Nephron (organoid): ENCODE measurements at regions not wholly inside any gene's neighbourhood (a gene's known extent, or its start where the extent isn't known, plus 50 kb on each side); places are given as distances from the start of the nearest gene placed in this dataset.
A peak's percentile ranks its signal among the peaks of the same experiment; 100 is the strongest.

Experiments
- H3K27ac Mint-ChIP-seq, 3 experiments: 2 replicates each; pipeline ENCODE4 v1.8.0; 2020; ENCODE audit warnings: mixed read lengths in 3 of 3, mild to moderate bottlenecking in 2 of 3, moderate library complexity in 1 of 3
- H3K27me3 Mint-ChIP-seq: 2 replicates; pipeline ENCODE4 v1.8.0; 2021; ENCODE audit warnings: low read depth, mild to moderate bottlenecking, moderate library complexity, mixed read lengths
- H3K36me3 Mint-ChIP-seq: 2 replicates; pipeline ENCODE4 v1.8.0; 2020; ENCODE audit warnings: low read depth, mixed read lengths
- H3K4me1 Mint-ChIP-seq: 2 replicates; pipeline ENCODE4 v1.8.0; 2020; ENCODE audit warnings: mixed read lengths
- H3K4me3 Mint-ChIP-seq, 3 experiments: 2 replicates each; pipeline ENCODE4 v1.8.0; 2020; ENCODE audit warnings: mild to moderate bottlenecking in 3 of 3, mixed read lengths in 3 of 3, moderate library complexity in 2 of 3
- H3K9me3 Mint-ChIP-seq: 2 replicates; pipeline ENCODE4 v1.8.0; 2020; ENCODE audit warnings: mixed read lengths
- CTCF ChIP-seq, 3 experiments: fragments of 200-600 bp; sonication (generic); IDR thresholded peaks; one replicate each; pipeline ENCODE4 v1.5.0; 2021; ENCODE audit warnings: antibody characterized with exemption in 3 of 3; ENCODE audit not compliant: unreplicated experiment in 3 of 3

DNA sequence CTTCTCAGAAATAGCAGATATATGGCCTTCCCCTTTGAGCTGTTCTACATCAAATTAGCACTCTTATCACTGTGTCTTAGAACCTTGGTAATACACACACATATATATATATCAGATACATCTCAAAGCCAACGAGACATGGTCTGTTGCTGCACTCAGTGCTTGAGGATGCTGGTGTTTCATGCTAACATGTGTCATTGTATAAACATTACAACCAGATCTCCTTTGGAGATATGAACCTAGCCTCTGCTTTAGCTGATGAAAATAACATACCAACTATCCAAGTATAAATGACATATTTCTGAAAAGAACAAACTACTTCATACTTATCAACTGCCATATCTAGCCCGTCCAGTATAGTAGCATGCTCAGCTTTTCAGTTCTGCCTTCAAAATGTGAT lies 226.7 kb upstream of the HNRNPA3 start:
- peaks cover 5% of the 10 kb centered on the region for H3K27me3 Mint-ChIP-seq
- H3K27ac Mint-ChIP-seq, result peak overlapping the region in 2 of 3 experiments; percentile 6 to 18
- H3K4me1 Mint-ChIP-seq, result peaks cover 14% of the 10 kb centered on the region
- H3K36me3 Mint-ChIP-seq, result no peaks in the 10 kb centered on the region
- H3K4me3 Mint-ChIP-seq, result no peak overlapping the region
- no peak for TF ChIP-seq CTCF (IDR thresholded peaks at IDR 0.05; ENCODE audit: unreplicated experiment in 3 of 3)
- no peaks in the 10 kb centered on the region for H3K9me3 Mint-ChIP-seq

DNA sequence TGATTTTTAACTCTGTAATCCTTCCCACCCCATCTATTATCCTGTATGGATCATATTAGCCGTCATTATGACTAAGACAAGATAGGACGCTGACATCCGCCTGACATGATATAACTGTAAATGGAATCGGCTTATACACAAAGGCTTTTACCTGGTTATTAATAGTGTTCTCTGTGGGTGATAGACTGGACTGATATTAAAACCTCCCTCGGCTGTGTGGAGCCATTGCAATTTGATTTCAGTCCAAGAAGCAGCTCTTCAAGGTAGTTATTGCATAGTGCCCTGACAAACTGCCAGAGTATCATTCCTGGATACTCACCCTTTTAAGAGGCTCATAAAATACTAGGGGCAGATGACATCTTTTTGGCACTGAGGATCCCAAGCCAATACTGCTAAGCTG lies 226.1 kb upstream of the HNRNPA3 start:
- H3K36me3 Mint-ChIP-seq, result no peaks in the 10 kb centered on the region
- H3K27me3 Mint-ChIP-seq, result peaks cover 5% of the 10 kb centered on the region
- peak overlapping the region in 1 of 3 experiments; percentile 6 for H3K27ac Mint-ChIP-seq
- peaks cover 14% of the 10 kb centered on the region for H3K4me1 Mint-ChIP-seq
- TF ChIP-seq CTCF (IDR thresholded peaks at IDR 0.05; ENCODE audit: unreplicated experiment in 3 of 3), result no peak
- no peaks in the 10 kb centered on the region for H3K9me3 Mint-ChIP-seq
- no peak overlapping the region for H3K4me3 Mint-ChIP-seq

GRCh38 chr2:176991411-176991810 lies 221.2 kb upstream of the HNRNPA3 start:
- Mint-ChIP-seq H3K36me3 (no peaks in the 10 kb centered on the region), H3K4me3 (no peak overlapping the region), H3K27me3 (peaks cover 5% of the 10 kb centered on the region), H3K9me3 (no peaks in the 10 kb centered on the region), H3K27ac (no peak overlapping the region), H3K4me1 (peaks cover 16% of the 10 kb centered on the region)
- TF ChIP-seq CTCF (IDR thresholded peaks at IDR 0.05; ENCODE audit: unreplicated experiment in 3 of 3), result no peak

DNA sequence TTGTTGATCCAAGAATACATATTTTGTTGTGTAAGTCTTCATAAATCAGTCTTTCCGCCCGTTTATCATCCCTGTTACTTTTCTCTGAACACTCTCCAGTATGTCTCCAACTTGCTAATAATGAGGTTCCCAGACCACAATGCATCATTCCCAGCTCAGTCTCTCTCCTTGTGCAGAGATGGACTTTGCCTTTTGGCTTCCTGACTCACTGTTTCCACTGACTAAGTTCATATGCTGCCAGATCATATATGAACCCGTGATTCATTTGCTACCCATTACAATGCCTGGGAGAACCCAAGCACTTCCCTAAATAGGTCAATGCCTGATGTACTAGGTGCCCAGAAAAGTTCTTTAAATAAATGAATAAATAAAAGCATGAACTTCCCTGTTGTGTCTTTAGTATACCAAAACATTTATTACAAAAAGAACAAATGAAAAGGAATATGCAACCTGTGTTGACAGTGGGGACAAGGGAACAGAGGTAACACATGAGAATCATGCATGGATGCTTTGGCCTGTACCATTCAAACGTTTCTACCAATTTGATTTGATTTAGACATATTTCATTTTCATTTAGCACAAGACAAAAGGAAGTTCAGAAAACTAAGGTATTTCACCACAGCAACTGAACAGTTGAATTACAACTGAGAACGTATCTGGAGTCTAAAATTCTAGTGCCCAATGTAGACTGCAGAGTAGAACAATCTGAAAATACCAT lies 215.4 kb upstream of the HNRNPA3 start:
- TF ChIP-seq CTCF (IDR thresholded peaks at IDR 0.05; ENCODE audit: unreplicated experiment in 3 of 3), result no peak
- Mint-ChIP-seq H3K36me3 (no peaks in the 10 kb centered on the region), H3K27me3 (no peaks in the 10 kb centered on the region), H3K27ac (peak overlapping the region; percentile 50 to 66 (median 53)), H3K9me3 (no peaks in the 10 kb centered on the region), H3K4me3 (no peak overlapping the region), H3K4me1 (peaks cover 50% of the 10 kb centered on the region)

- peak overlapping the region in 1 of 3 experiments; percentile 66 for H3K27ac Mint-ChIP-seq
- no peak for TF ChIP-seq CTCF (IDR thresholded peaks at IDR 0.05; ENCODE audit: unreplicated experiment in 3 of 3)
- no peaks in the 10 kb centered on the region for H3K9me3 Mint-ChIP-seq
- H3K36me3 Mint-ChIP-seq, result no peaks in the 10 kb centered on the region
- H3K4me3 Mint-ChIP-seq, result no peak overlapping the region
- peaks cover 50% of the 10 kb centered on the region for H3K4me1 Mint-ChIP-seq
- no peaks in the 10 kb centered on the region for H3K27me3 Mint-ChIP-seq
Observed at GRCh38 chr2:176997792-176998169, 214.8 kb upstream of the HNRNPA3 start.

DNA sequence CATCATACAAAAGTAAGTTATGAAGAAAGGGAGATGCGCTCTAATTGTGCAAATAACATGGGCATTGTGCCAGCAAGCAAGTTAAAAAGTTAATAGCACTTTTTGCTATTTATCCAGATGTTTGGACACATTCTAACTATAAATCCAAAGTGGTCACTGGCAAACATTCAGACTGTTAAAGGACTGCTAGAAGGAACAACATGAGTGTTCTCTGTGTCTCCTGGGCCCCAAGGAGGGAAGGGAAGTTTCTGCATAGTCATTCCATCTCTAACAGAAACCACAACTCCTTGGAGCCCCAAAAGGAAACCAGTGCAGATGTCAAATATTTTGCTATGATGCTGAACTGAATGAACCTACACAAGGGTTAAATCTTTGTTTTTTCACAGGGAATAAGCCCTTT lies 213.3 kb upstream of the HNRNPA3 start:
- no peak for TF ChIP-seq CTCF (IDR thresholded peaks at IDR 0.05; ENCODE audit: unreplicated experiment in 3 of 3)
- H3K9me3 Mint-ChIP-seq, result no peaks in the 10 kb centered on the region
- H3K36me3 Mint-ChIP-seq, result no peaks in the 10 kb centered on the region
- H3K4me1 Mint-ChIP-seq, result peaks cover 50% of the 10 kb centered on the region
- no peaks in the 10 kb centered on the region for H3K27me3 Mint-ChIP-seq
- H3K4me3 Mint-ChIP-seq, result peak overlapping the region; percentile 6 to 14 (median 10)
- peak overlapping the region; percentile 66 to 92 (median 74) for H3K27ac Mint-ChIP-seq
